ENCODE measurements at regions not wholly inside any gene's neighbourhood (a gene's known extent, or its start where the extent isn't known, plus 50 kb on each side); places are given as distances from the start of the nearest gene placed in this dataset.

DNA sequence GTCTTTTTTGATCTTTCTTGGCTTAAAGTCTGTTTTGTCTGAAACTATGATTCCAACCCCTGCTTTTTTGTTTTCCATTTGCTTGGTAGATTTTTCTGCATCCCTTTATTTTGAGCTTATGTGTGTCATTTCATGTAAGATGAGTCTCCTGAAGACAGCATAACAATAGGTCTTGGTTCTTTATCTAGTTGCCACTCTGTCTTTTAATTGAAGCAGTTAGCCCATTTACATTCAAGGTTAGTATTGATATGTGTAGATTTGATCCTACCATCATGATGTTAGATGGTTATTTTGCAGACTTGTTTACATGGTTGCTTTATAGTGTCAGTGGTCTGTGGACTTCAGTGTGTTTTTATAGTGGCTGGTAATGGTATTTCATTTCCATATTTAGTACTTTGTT, 1678.9 kb downstream of the PCDH9 start:
- Histone ChIP-seq H3K4me1 (ENCODE audit: low read length) (no peaks in the 10 kb centered on the region), H2AFZ (ENCODE audit: low read length) (no peak overlapping the region), H3K27me3 (replicated peaks; ENCODE audit: insufficient read depth, low read length) (no peaks in the 10 kb centered on the region), H3K9me2 (replicated peaks; ENCODE audit: insufficient read depth, low read length) (no peaks in the 10 kb centered on the region), H3K4me3 (ENCODE audit: low read length) (no peak overlapping the region), H3K9me3 (replicated peaks; ENCODE audit: insufficient read depth, low read length) (no peaks in the 10 kb centered on the region), H3F3A (ENCODE audit: insufficient read depth, low read length) (no peaks in the 10 kb centered on the region), H3K79me2 (ENCODE audit: low read length) (no peaks in the 10 kb centered on the region), H3K4me2 (ENCODE audit: low read depth, low read length) (no peak overlapping the region), H3K9ac (ENCODE audit: low read length) (no peak overlapping the region), H3K36me3 (replicated peaks; ENCODE audit: insufficient read depth, low read length) (no peaks in the 10 kb centered on the region), H4K20me1 (ENCODE audit: insufficient read depth, low read length) (no peaks in the 10 kb centered on the region), H3K27ac (ENCODE audit: low read length) (no peak overlapping the region)
- no peak for DNase-seq
- no peak for TF ChIP-seq EZH2phosphoT487 (IDR thresholded peaks at IDR 0.05; ENCODE audit: low read length)
- TF ChIP-seq, protein P1, sequence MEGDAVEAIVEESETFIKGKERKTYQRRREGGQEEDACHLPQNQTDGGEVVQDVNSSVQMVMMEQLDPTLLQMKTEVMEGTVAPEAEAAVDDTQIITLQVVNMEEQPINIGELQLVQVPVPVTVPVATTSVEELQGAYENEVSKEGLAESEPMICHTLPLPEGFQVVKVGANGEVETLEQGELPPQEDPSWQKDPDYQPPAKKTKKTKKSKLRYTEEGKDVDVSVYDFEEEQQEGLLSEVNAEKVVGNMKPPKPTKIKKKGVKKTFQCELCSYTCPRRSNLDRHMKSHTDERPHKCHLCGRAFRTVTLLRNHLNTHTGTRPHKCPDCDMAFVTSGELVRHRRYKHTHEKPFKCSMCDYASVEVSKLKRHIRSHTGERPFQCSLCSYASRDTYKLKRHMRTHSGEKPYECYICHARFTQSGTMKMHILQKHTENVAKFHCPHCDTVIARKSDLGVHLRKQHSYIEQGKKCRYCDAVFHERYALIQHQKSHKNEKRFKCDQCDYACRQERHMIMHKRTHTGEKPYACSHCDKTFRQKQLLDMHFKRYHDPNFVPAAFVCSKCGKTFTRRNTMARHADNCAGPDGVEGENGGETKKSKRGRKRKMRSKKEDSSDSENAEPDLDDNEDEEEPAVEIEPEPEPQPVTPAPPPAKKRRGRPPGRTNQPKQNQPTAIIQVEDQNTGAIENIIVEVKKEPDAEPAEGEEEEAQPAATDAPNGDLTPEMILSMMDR (IDR thresholded peaks at IDR 0.05; ENCODE audit: low read length) = no peak

DNA sequence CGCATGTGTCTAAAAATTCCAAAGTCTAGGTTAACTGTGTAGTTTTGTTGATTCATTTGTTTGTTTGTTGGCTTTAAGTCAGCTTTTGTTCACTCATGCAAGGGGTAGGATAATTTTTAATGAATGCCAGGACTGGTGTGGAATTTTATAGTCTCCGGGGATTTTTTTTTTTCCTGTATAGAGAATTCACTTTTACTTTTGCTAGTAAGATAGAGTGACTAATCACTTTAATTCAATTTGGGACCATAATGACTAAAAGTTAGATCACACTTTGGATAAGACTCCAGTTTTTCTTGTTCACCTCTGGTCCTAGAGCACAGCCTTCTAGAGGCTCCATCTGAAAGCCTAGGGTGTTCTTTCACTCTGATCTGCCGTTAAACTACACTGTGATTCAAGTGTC, 1690.0 kb downstream of the PCDH9 start:
- H4K20me1 ChIP-seq (ENCODE audit: insufficient read depth, low read length) = no peaks in the 10 kb centered on the region
- H3K4me1 ChIP-seq (ENCODE audit: low read length) = no peaks in the 10 kb centered on the region
- H3K9ac ChIP-seq (ENCODE audit: low read length) = no peak overlapping the region
- DNase-seq = no peak
- no peaks in the 10 kb centered on the region for H3K9me2 ChIP-seq (replicated peaks; ENCODE audit: insufficient read depth, low read length)
- H3F3A ChIP-seq (ENCODE audit: insufficient read depth, low read length) = no peaks in the 10 kb centered on the region
- H3K4me3 ChIP-seq (ENCODE audit: low read length) = no peak overlapping the region
- H3K79me2 ChIP-seq (ENCODE audit: low read length) = no peaks in the 10 kb centered on the region
- H3K36me3 ChIP-seq (replicated peaks; ENCODE audit: insufficient read depth, low read length) = no peaks in the 10 kb centered on the region
- no peaks in the 10 kb centered on the region for H3K9me3 ChIP-seq (replicated peaks; ENCODE audit: insufficient read depth, low read length)
- no peak for TF ChIP-seq EZH2 (optimal IDR thresholded peaks at IDR 0.05; ENCODE audit: low read depth, low read length)
- no peak for TF ChIP-seq EZH2phosphoT487 (IDR thresholded peaks at IDR 0.05; ENCODE audit: low read length)
- TF ChIP-seq, protein P1 (IDR thresholded peaks at IDR 0.05; ENCODE audit: low read length) = no peak
- no peaks in the 10 kb centered on the region for H3K27me3 ChIP-seq (replicated peaks; ENCODE audit: insufficient read depth, low read length)
- H2AFZ ChIP-seq (ENCODE audit: low read length) = no peak overlapping the region
- H3K27ac ChIP-seq (ENCODE audit: low read length) = no peak overlapping the region
- H3K4me2 ChIP-seq (ENCODE audit: low read depth, low read length) = no peak overlapping the region

GRCh38 chr13:65535370-65535769, 1694.8 kb downstream of the PCDH9 start:
- TF ChIP-seq EZH2phosphoT487 (IDR thresholded peaks at IDR 0.05; ENCODE audit: low read length) = no peak

GRCh38 chr13:65532231-65532630, 1697.9 kb downstream of the PCDH9 start:
- no peaks in the 10 kb centered on the region for H3K9me3 ChIP-seq (replicated peaks; ENCODE audit: insufficient read depth, low read length)
- no peak overlapping the region for H3K9ac ChIP-seq (ENCODE audit: low read length)
- no peak overlapping the region for H3K27ac ChIP-seq (ENCODE audit: low read length)
- TF ChIP-seq EZH2phosphoT487 (IDR thresholded peaks at IDR 0.05; ENCODE audit: low read length) (no peak), EZH2 (optimal IDR thresholded peaks at IDR 0.05; ENCODE audit: low read depth, low read length) (no peak)
- TF ChIP-seq, protein P1 (IDR thresholded peaks at IDR 0.05; ENCODE audit: low read length) = no peak
- H2AFZ ChIP-seq (ENCODE audit: low read length) = no peak overlapping the region
- no peak for DNase-seq
- no peaks in the 10 kb centered on the region for H4K20me1 ChIP-seq (ENCODE audit: insufficient read depth, low read length)
- H3F3A ChIP-seq (ENCODE audit: insufficient read depth, low read length) = no peaks in the 10 kb centered on the region
- H3K27me3 ChIP-seq (replicated peaks; ENCODE audit: insufficient read depth, low read length) = no peaks in the 10 kb centered on the region
- no peak overlapping the region for H3K4me3 ChIP-seq (ENCODE audit: low read length)
- H3K4me2 ChIP-seq (ENCODE audit: low read depth, low read length) = no peak overlapping the region
- no peaks in the 10 kb centered on the region for H3K9me2 ChIP-seq (replicated peaks; ENCODE audit: insufficient read depth, low read length)
- H3K79me2 ChIP-seq (ENCODE audit: low read length) = no peaks in the 10 kb centered on the region
- H3K4me1 ChIP-seq (ENCODE audit: low read length) = no peaks in the 10 kb centered on the region
- no peaks in the 10 kb centered on the region for H3K36me3 ChIP-seq (replicated peaks; ENCODE audit: insufficient read depth, low read length)

More at GRCh38 chr13:65535370-65535769, 1694.8 kb downstream of the PCDH9 start:
- Histone ChIP-seq H3K27ac (ENCODE audit: low read length) (no peak overlapping the region), H3K9me3 (replicated peaks; ENCODE audit: insufficient read depth, low read length) (no peaks in the 10 kb centered on the region), H3F3A (ENCODE audit: insufficient read depth, low read length) (no peaks in the 10 kb centered on the region), H4K20me1 (ENCODE audit: insufficient read depth, low read length) (no peaks in the 10 kb centered on the region), H3K4me3 (ENCODE audit: low read length) (no peak overlapping the region), H3K36me3 (replicated peaks; ENCODE audit: insufficient read depth, low read length) (no peaks in the 10 kb centered on the region), H3K4me1 (ENCODE audit: low read length) (no peaks in the 10 kb centered on the region), H3K4me2 (ENCODE audit: low read depth, low read length) (no peak overlapping the region), H3K27me3 (replicated peaks; ENCODE audit: insufficient read depth, low read length) (no peaks in the 10 kb centered on the region), H3K9ac (ENCODE audit: low read length) (no peak overlapping the region), H3K9me2 (replicated peaks; ENCODE audit: insufficient read depth, low read length) (no peaks in the 10 kb centered on the region), H3K79me2 (ENCODE audit: low read length) (no peaks in the 10 kb centered on the region), H2AFZ (ENCODE audit: low read length) (no peak overlapping the region)
- DNase-seq = no peak

Data from MM.1S (cell line).